Uterus (tissue), 3 donors: ENCODE measurements at regions not wholly inside any gene's neighbourhood (a gene's known extent, or its start where the extent isn't known, plus 50 kb on each side); places are given as distances from the start of the nearest gene placed in this dataset.

Experiments
- DNase-seq, 2 donors: peaks; one replicate each; pipeline ENCODE4 v3.0.0-alpha.2; 2019 to 2020
- H3K27ac ChIP-seq, 2 donors: fragments of 200-600 bp; sonication (generic); 1 replicate in 1 of 2; 2 replicates in 1 of 2; pipeline ENCODE4 v1.5.1; 2016 to 2018
- H3K27me3 ChIP-seq, 2 donors: fragments of 200-600 bp; sonication (generic); one replicate each; pipeline ENCODE4 v1.5.1; 2018 to 2019; ENCODE audit warnings: control low read depth in 1 of 2
- H3K36me3 ChIP-seq, 2 donors: fragments of 200-600 bp; sonication (generic); one replicate each; pipeline ENCODE4 v1.5.1; 2019; ENCODE audit warnings: control low read depth in 1 of 2
- H3K4me1 ChIP-seq, 2 donors: fragments of 200-600 bp; sonication (generic); one replicate each; pipeline ENCODE4 v1.5.1; 2018 to 2019; ENCODE audit warnings: control low read depth in 1 of 2
- H3K4me3 ChIP-seq, 2 donors: fragments of 200-600 bp; sonication (generic); 1 replicate in 1 of 2; 2 replicates in 1 of 2; pipeline ENCODE4 v1.5.1; 2018 to 2019; ENCODE audit warnings: mild to moderate bottlenecking in 1 of 2
- H3K9me3 ChIP-seq, 2 donors: fragments of 200-600 bp; sonication (generic); one replicate each; pipeline ENCODE4 v1.5.1; 2019; ENCODE audit warnings: control low read depth in 1 of 2
- CTCF ChIP-seq, 4 experiments: fragments of 200-600 bp in 2 of 4; fragments of 450-650 bp in 2 of 4; sonication (generic) in 2 of 4; IDR thresholded peaks; one replicate each; pipeline ENCODE4 v1.5.1; 2016 to 2019; ENCODE audit warnings: antibody characterized with exemption in 4 of 4, mild to moderate bottlenecking in 2 of 4, moderate library complexity in 1 of 4
- POLR2A ChIP-seq, 2 donors: fragments of 450-650 bp; IDR thresholded peaks; one replicate each; pipeline ENCODE4 v1.6.1; 2016; ENCODE audit warnings: antibody characterized with exemption in 2 of 2, mild to moderate bottlenecking in 1 of 2, moderate library complexity in 1 of 2
- intact Hi-C: fragments of 100-400 bp; cut with DNase I; formaldehyde crosslinking; loops from one replicate; pipeline ENCODE4 v1.15.1; 2023; ENCODE audit warnings: low total_unique reads
- donor health status: DM: yes; HTN: yes; CAD: no.

GRCh38 chr12:97944576-97944975, 482.0 kb downstream of the RMST start:
- H3K4me1 ChIP-seq = no peaks in the 10 kb centered on the region
- H3K9me3 ChIP-seq = no peaks in the 10 kb centered on the region
- TF ChIP-seq CTCF (IDR thresholded peaks at IDR 0.05) = no peak
- TF ChIP-seq POLR2A (IDR thresholded peaks at IDR 0.05) = no peak
- H3K36me3 ChIP-seq = no peaks in the 10 kb centered on the region
- no peaks in the 10 kb centered on the region for H3K27me3 ChIP-seq
- no peak overlapping the region for H3K27ac ChIP-seq
- no peak for DNase-seq
- intact Hi-C loops = no loop called here
- H3K4me3 ChIP-seq = no peak overlapping the region

DNA sequence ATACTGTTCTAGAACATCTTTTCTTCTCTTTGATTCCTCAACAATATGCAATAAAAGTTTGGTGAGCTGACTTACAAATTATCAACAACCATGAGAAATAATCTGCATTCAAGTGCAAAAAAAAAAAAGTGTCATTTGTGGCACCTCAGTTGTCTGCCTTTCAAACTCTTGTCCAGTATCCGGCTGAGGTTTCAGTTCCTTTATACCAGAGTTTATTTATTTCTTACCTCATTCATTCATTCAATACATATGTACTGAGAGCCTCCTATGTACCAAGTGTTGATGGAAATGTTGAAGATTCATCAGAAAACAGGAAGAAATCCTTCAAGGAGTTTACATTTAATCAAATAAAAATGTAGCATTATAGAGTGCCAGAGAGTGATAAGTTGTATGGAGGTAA, 484.1 kb downstream of the RMST start:
- TF ChIP-seq CTCF (IDR thresholded peaks at IDR 0.05) (no peak), POLR2A (IDR thresholded peaks at IDR 0.05) (no peak)
- no peak overlapping the region for H3K4me3 ChIP-seq
- DNase-seq = no peak
- H3K36me3 ChIP-seq = no peaks in the 10 kb centered on the region
- H3K27me3 ChIP-seq = no peaks in the 10 kb centered on the region
- no peaks in the 10 kb centered on the region for H3K4me1 ChIP-seq
- H3K9me3 ChIP-seq = no peaks in the 10 kb centered on the region
- H3K27ac ChIP-seq = no peak overlapping the region
- intact Hi-C loops = no loop called here

DNA sequence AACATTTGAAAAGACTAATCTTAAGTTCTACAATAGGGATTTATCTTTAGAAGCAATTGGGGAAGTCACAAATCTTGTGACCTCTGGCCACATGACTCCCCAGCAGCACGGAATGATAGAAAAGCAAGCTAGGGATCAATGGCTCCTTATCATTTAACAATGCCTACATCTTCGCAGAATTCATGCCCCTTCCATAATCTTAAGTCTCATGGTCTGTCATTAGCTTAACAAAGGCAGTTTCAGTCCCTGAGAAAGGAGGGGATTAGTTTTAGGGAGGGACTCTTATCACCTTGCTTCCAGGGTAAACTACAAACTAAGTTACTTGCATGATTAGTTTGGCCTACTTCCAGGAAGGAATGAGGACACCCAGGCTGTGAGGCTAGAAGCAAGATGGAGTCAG, 486.0 kb downstream of the RMST start:
- intact Hi-C loops = no loop called here
- no peak overlapping the region for H3K4me3 ChIP-seq
- no peaks in the 10 kb centered on the region for H3K36me3 ChIP-seq
- no peaks in the 10 kb centered on the region for H3K9me3 ChIP-seq
- H3K27me3 ChIP-seq = no peaks in the 10 kb centered on the region
- TF ChIP-seq CTCF (IDR thresholded peaks at IDR 0.05) = no peak
- no peak for TF ChIP-seq POLR2A (IDR thresholded peaks at IDR 0.05)
- no peaks in the 10 kb centered on the region for H3K4me1 ChIP-seq
- no peak for DNase-seq
- H3K27ac ChIP-seq = no peak overlapping the region

GRCh38 chr12:97951239-97951638, 488.6 kb downstream of the RMST start:
- no peak for DNase-seq
- Histone ChIP-seq H3K4me3 (no peak overlapping the region), H3K27me3 (no peaks in the 10 kb centered on the region), H3K36me3 (no peaks in the 10 kb centered on the region), H3K27ac (no peak overlapping the region), H3K9me3 (no peaks in the 10 kb centered on the region), H3K4me1 (no peaks in the 10 kb centered on the region)
- no peak for TF ChIP-seq CTCF (IDR thresholded peaks at IDR 0.05)
- intact Hi-C loops = no loop called here

- H3K4me1 ChIP-seq = no peaks in the 10 kb centered on the region
- DNase-seq = no peak
- H3K27ac ChIP-seq = no peak overlapping the region
- no peaks in the 10 kb centered on the region for H3K9me3 ChIP-seq
- TF ChIP-seq CTCF (IDR thresholded peaks at IDR 0.05) (no peak), POLR2A (IDR thresholded peaks at IDR 0.05) (no peak)
- H3K36me3 ChIP-seq = no peaks in the 10 kb centered on the region
- H3K4me3 ChIP-seq = no peak overlapping the region
- no peaks in the 10 kb centered on the region for H3K27me3 ChIP-seq
- intact Hi-C loops = no loop called here
These were observed 489.1 kb downstream of the RMST start for GRCh38 chr12:97951717-97952116.
